SU-DHL-6 (cell line): ENCODE measurements at regions not wholly inside any gene's neighbourhood (a gene's known extent, or its start where the extent isn't known, plus 50 kb on each side); places are given as distances from the start of the nearest gene placed in this dataset.

Source experiments
- H2AFZ ChIP-seq: fragments of 200-600 bp; sonication (generic); 2 replicates; pipeline ENCODE4 v1.6.1; 2014; ENCODE audit warnings: low read depth, mild to moderate bottlenecking, moderate library complexity, mixed read lengths, antibody characterized with exemption, low read length; ENCODE audit not compliant: severe bottlenecking
- H3F3A ChIP-seq: fragments of 200-600 bp; shearing (Covaris generic); 2 replicates; pipeline ENCODE4 v1.6.0; 2016; ENCODE audit warnings: antibody characterized with exemption, mild to moderate bottlenecking; ENCODE audit not compliant: insufficient read depth
- H3K27ac ChIP-seq: fragments of 200-600 bp; sonication (generic); 2 replicates; pipeline ENCODE4 v1.5.1; 2016; ENCODE audit warnings: low read depth, mild to moderate bottlenecking, low read length, moderate library complexity, mixed read lengths
- H3K27me3 ChIP-seq: fragments of 200-600 bp; sonication (generic), shearing (Covaris generic); 2 replicates; pipeline ENCODE4 v1.6.0; 2014; ENCODE audit warnings: mild to moderate bottlenecking, low read length
- H3K36me3 ChIP-seq: fragments of 200-600 bp; sonication (generic); 2 replicates; pipeline ENCODE4 v1.6.1; 2014; ENCODE audit warnings: mild to moderate bottlenecking, low read length, mixed read lengths
- H3K4me2 ChIP-seq: fragments of 300-600, 200-600 bp; shearing (Covaris generic), sonication (generic); 2 replicates; pipeline ENCODE4 v1.6.0; 2014; ENCODE audit warnings: low read length, low read depth, mild to moderate bottlenecking; ENCODE audit not compliant: poor library complexity, severe bottlenecking
- H3K4me3 ChIP-seq: fragments of 200-600 bp; sonication (generic); 2 replicates; pipeline ENCODE4 v1.5.1; 2014; ENCODE audit warnings: antibody characterized with exemption, low read length, mild to moderate bottlenecking, mixed read lengths; ENCODE audit not compliant: insufficient read depth, poor library complexity, severe bottlenecking
- H3K79me2 ChIP-seq: fragments of 200-600 bp; sonication (generic); 2 replicates; pipeline ENCODE4 v1.6.1; 2014; ENCODE audit warnings: mild to moderate bottlenecking, low read length, moderate library complexity; ENCODE audit not compliant: insufficient read depth
- H3K9ac ChIP-seq: fragments of 200-600 bp; sonication (generic); 2 replicates; pipeline ENCODE4 v1.7.0; 2014; ENCODE audit warnings: mild to moderate bottlenecking, low read length
- H3K9me2 ChIP-seq: fragments of 200-600 bp; sonication (generic); replicated peaks from 2 replicates; pipeline ENCODE4 v1.6.1; 2014; ENCODE audit warnings: low read length; ENCODE audit not compliant: insufficient read depth
- H3K9me3 ChIP-seq: fragments of 200-600 bp; sonication (generic); 2 replicates; pipeline ENCODE4 v1.6.1; 2014; ENCODE audit warnings: low read length, mixed read lengths; ENCODE audit not compliant: insufficient read depth
- H4K20me1 ChIP-seq: fragments of 200-600 bp; sonication (generic); 2 replicates; pipeline ENCODE4 v1.6.1; 2014; ENCODE audit warnings: low read depth, mild to moderate bottlenecking, antibody characterized with exemption, low read length, moderate library complexity, mixed read lengths
- EZH2phosphoT487 ChIP-seq: fragments of 200-600 bp; sonication (generic), shearing (Covaris generic); conservative IDR thresholded peaks from 2 replicates; pipeline ENCODE4 v1.6.1; 2018; ENCODE audit warnings: mild to moderate bottlenecking, antibody characterized with exemption, low read length, moderate library complexity, mixed read lengths
- TF ChIP-seq, protein P1 (sequence below): fragments of 200-600 bp; sonication (generic); IDR thresholded peaks from one replicate; pipeline ENCODE4 v1.5.1; 2017; ENCODE audit warnings: antibody characterized with exemption, mild to moderate bottlenecking, low read length, moderate library complexity; ENCODE audit not compliant: insufficient read depth, poor library complexity, severe bottlenecking

DNA sequence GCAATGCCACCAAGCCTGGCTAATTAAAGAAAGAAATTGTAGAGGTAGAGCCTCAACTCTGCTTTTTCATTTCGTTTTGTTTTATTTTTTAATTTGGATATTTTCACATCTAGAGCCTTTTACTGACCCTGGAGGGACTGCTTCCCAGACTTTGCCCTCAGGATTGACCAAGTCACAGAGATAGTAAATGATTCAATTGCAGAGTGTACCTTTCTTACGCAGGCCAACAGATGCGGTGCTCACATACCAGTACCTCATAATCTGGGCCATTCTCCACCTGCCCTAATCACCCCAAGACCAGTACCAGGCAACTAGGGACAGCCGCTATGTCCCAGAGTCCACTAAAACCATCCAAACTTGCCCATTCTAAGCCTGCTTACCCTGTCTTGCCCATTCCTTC, 110.8 kb downstream of the DDX1 start:
- TF ChIP-seq EZH2phosphoT487 = no peak
- TF ChIP-seq, protein P1, sequence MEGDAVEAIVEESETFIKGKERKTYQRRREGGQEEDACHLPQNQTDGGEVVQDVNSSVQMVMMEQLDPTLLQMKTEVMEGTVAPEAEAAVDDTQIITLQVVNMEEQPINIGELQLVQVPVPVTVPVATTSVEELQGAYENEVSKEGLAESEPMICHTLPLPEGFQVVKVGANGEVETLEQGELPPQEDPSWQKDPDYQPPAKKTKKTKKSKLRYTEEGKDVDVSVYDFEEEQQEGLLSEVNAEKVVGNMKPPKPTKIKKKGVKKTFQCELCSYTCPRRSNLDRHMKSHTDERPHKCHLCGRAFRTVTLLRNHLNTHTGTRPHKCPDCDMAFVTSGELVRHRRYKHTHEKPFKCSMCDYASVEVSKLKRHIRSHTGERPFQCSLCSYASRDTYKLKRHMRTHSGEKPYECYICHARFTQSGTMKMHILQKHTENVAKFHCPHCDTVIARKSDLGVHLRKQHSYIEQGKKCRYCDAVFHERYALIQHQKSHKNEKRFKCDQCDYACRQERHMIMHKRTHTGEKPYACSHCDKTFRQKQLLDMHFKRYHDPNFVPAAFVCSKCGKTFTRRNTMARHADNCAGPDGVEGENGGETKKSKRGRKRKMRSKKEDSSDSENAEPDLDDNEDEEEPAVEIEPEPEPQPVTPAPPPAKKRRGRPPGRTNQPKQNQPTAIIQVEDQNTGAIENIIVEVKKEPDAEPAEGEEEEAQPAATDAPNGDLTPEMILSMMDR = no peak
- Histone ChIP-seq H3K27ac (no peak overlapping the region), H3K36me3 (no peaks in the 10 kb centered on the region), H2AFZ (no peak overlapping the region), H4K20me1 (no peaks in the 10 kb centered on the region), H3K9me3 (no peaks in the 10 kb centered on the region), H3F3A (no peaks in the 10 kb centered on the region), H3K9ac (no peak overlapping the region), H3K27me3 (no peaks in the 10 kb centered on the region), H3K4me2 (no peak overlapping the region), H3K79me2 (no peaks in the 10 kb centered on the region), H3K9me2 (no peaks in the 10 kb centered on the region), H3K4me3 (no peak overlapping the region)

GRCh38 chr2:15703365-15703869, 111.7 kb downstream of the DDX1 start:
- Histone ChIP-seq H3K4me3 (no peak overlapping the region), H4K20me1 (no peaks in the 10 kb centered on the region), H3K27ac (no peak overlapping the region), H3F3A (no peaks in the 10 kb centered on the region), H3K9me2 (no peaks in the 10 kb centered on the region), H3K4me2 (no peak overlapping the region), H3K9me3 (no peaks in the 10 kb centered on the region), H3K36me3 (no peaks in the 10 kb centered on the region), H3K79me2 (no peaks in the 10 kb centered on the region), H2AFZ (no peak overlapping the region), H3K27me3 (no peaks in the 10 kb centered on the region), H3K9ac (no peak overlapping the region)
- no peak for TF ChIP-seq EZH2phosphoT487
- TF ChIP-seq, protein P1 = no peak

- H3K9ac ChIP-seq = no peak overlapping the region
- no peaks in the 10 kb centered on the region for H3K9me3 ChIP-seq
- no peaks in the 10 kb centered on the region for H3K79me2 ChIP-seq
- no peak overlapping the region for H3K4me3 ChIP-seq
- no peaks in the 10 kb centered on the region for H3F3A ChIP-seq
- no peak overlapping the region for H2AFZ ChIP-seq
- no peaks in the 10 kb centered on the region for H4K20me1 ChIP-seq
- H3K36me3 ChIP-seq = no peaks in the 10 kb centered on the region
- TF ChIP-seq, protein P1 = no peak
- no peak for TF ChIP-seq EZH2phosphoT487
- no peak overlapping the region for H3K27ac ChIP-seq
- H3K27me3 ChIP-seq = no peaks in the 10 kb centered on the region; the same call in 1 of the 2 replicates
- no peak overlapping the region for H3K4me2 ChIP-seq
- no peaks in the 10 kb centered on the region for H3K9me2 ChIP-seq
Observed at GRCh38 chr2:15704086-15704787, 112.6 kb downstream of the DDX1 start.
